ENCODE measurements at regions not wholly inside any gene's neighbourhood (a gene's known extent, or its start where the extent isn't known, plus 50 kb on each side); places are given as distances from the start of the nearest gene placed in this dataset.
"Not testable (repeated sequence)": the region's sequence is repeated elsewhere in the genome, so short reads cannot be mapped to it uniquely, and the experiment has no call there.

DNA sequence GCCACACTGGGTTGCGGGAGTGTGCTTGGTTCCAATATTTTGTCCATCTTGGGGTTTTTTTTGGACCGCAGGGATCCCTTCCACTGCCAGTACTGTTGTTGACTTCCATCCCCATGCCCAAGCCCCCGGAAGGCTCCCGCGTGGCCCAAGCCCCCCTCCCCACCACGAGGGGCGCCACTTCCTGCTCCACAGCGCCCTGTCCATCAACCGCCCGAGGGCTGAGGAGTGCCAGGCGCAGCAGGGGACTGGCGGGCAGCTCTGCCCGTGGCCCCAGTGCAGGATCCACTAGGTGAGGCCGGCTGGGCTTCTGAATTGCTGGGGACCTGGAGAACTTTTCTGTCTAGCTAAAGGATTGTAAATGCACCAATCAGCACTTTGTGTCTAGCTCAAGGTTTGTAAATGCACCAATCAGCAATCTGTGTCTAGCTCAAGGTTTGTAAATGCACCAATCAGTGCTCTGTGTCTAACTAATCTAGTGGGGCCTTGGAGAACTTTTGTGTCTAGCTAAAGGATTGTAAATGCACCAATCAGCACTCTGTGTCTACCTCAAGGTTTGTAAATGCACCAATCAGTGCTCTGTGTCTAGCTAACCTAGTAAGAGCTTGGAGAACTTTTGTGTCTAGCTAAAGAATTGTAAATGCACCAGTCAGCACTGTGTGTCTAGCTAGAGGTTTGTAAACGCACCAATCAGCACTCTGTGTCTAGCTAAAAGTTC lies 281.3 kb upstream of the CHAC2 start:
- DNase-seq = not testable (repeated sequence)

DNA sequence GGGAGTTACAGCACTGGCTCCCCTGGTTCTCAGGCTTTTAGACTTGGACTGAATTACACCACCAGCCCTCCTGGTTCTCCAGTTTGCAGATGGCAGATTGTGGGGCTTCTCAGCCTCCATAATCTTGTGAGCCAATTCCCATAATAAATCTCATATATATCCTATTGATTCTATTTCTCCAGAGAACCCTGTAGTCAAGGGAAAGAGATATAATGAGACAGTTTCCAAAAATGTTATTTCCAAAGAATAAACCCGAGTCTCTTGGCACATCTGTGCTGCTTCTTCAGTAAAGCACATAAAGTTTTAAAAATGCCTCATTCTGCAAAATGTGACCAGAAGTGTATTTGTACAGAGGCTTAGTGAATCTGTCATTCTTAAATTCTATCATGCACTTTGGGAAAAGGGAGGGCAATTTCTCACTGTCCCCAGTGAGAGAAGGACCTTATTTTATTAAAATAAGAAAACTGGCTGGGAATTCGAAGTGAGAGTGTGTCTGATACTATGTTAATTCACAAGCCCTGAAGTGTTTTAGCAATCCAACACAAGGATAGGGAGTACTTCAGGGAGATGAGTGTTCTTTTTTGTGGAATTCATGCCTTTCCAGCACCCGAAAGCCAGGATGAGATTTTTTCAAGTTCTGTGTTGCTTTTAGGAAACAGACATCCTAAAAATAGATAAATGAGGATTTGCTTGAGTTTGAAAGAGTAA lies 282.4 kb upstream of the CHAC2 start:
- no peak for DNase-seq

DNA sequence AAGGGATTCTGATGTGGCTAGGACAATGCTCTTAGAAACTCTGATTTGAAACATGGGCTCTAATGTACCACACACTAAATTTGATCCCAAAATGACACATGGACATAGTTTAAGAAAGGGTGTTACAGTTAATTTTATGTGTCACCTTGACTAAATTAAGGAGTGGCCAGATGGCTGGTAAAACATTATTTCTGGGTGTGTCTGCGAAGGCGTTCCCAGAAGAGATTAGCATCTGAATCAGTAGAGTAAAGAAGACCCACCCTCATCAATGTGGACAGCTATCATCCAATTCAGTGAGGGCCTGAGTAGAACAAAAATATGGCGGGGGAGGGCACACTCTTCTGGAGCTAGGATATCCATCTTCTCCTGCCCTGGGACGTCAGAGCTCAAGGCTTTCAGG lies 283.1 kb upstream of the CHAC2 start:
- no peak for DNase-seq

- DNase-seq = no peak
Measured at GRCh38 chr2:53477517-53477916, 290.1 kb upstream of the CHAC2 start.

DNA sequence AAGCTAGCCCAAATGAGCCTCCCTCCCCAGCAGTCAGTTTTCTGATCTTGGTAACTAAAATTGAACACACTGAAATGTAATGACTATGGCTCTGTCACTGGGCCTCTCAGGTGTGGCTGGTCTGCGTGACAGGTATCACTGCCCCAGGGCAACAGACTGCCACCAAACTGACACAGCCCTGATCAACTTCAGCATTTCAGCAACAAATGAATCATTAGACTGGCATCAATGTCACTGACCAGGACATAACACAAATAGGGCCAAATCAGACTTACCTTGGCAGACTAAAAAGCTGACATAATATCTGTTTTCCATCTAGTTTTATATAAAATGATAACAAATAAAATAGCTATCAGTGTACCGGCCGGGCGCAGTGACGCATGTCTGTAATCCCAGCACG lies 290.8 kb upstream of the CHAC2 start:
- DNase-seq = no peak

DNA sequence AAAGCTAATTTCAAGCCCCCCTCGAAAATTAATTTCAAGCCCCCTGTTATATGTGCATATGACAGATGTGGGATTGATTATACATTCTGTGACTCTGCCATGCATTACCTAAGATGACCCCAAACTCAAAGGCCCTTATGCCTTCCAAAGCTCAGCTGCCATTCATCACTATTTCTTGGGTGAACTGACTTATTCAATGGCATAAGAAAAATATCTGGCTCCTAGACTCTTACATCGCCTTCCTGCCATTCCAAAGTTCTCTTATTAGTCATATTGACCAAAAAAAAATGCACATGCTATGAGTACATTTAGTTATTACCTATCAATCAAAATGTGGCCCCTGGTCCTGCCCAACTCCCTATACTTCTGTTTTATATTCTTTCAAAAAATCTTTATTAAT lies 291.8 kb upstream of the CHAC2 start:
- DNase-seq = no peak

GRCh38 chr2:53475321-53475720 lies 292.3 kb upstream of the CHAC2 start:
- DNase-seq = no peak

DNA sequence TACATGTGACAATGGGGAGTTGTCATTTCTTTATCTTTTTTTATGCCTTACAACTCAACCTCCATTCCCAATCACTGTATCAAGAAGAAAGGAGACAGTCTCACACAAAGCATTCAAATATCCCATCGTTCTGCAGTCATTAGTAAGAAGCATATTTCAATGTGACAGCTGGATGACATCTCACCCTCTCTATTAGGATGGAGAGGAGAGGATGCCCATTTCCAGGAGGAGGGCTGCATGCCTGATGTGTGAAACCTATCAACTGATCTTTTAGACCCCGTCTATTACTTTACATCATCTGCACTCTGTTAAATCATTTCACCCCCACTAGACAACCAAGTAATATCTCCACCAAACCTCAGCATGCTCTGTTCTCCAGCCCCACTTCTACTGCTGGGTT lies 292.7 kb upstream of the CHAC2 start:
- DNase-seq = no peak

DNA sequence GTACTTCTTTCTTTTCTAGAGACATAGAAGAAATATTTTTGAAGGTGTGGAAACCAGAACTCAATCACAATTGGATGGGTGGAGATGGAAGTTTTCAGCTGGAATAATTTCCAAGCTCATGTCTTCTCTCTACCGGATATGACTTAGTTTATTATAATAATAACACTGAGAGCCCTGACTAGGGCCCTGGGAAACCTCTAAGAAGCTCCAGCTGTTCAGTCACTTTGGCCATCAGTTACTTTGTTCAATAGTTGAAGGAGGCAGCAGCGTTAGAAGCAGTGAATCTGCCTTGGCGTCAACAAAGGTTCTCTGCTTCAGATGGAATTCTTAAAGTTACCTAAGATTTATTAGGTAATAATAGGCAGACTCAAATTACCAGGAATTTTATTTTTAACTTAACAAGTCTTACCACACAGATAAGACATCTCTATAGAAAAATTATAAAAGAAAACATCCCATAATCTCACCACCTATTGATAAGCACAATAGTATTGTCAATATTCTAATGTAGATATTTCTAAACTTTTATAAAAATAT lies 293.8 kb upstream of the CHAC2 start:
- DNase-seq = no peak

- no peak for DNase-seq
Measured at GRCh38 chr2:53473236-53473635, 294.4 kb upstream of the CHAC2 start.

- DNase-seq = no peak
Measured at GRCh38 chr2:53467467-53468180, 300.0 kb upstream of the CHAC2 start.

DNA sequence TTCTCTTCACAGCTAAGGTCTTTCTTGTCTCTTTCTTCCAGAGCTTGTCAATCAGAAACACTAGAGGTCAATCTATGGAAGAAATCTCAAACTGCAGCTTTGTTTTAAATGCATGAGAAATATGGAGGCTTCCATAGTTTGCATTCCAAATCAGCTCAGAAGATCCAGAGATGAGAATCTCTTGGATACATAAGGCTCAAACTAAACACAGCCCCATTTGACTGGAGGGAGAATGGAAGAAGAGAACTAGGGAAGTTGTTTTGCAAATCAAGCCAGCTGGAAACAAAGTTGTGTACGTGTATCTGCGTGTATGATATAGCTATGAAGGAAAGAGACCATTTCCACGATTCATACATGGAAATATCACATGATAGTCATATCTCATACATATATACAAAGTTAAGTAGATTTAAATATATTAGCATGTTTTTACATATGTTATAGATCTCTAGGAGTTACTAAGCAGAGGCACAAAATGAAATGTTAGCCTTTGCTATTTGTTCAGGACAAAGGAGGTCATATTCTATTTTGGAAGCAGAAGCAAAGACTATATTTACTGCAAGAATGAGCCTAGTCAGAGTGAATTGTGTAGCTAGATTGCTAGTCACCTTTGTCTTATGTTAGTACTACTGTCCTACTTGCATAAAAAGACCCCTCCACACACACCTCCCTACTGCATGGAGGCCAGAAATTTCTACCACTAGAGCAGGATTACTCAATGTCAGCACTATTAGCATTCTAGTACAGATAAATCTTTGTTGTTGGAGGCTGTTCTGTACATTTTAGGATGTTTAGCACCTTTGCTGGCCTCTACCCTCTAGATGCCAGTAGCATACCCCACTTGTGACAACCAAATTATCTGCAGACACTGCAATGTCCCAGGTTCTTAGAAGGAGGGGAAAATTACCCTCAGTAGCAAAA lies 303.5 kb upstream of the CHAC2 start:
- DNase-seq = no peak

DNA sequence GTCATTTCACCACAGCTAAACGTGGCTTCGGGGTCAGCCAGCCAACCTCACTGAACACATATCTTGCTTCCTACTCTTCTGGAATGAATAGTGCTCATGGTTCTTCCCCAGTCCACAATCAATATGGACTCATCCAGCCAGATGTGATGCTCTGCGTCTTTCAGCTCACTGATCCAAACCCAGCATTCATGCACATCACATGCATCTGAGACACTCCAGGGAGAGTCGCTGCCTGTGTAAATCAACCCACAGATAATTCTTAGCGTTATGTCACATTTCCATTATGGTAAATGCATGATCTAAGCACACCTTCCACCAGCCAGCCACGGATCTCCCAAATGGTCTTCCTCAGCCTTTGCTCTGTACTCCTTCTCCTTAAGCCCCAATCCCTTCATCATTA lies 306.7 kb upstream of the CHAC2 start:
- no peak for DNase-seq

DNA sequence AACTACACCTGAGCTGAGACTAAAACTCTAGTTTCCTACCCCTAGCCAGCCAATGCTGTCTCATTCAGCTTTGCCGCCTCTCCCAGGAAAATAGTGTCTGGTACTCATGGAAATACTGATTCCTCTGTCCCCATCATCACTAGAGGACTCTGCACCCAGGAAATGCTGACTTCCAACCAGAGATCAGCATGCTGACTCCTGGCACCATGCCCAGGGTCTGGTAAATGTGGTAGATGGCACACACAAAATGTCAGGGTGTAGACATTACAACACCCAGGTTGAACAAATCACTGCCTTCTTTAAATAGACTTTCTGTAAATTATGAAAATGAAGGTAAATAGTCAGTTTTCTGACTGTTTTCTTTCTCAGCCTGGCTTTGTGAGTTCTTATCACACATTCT lies 307.3 kb upstream of the CHAC2 start:
- no peak for DNase-seq

DNA sequence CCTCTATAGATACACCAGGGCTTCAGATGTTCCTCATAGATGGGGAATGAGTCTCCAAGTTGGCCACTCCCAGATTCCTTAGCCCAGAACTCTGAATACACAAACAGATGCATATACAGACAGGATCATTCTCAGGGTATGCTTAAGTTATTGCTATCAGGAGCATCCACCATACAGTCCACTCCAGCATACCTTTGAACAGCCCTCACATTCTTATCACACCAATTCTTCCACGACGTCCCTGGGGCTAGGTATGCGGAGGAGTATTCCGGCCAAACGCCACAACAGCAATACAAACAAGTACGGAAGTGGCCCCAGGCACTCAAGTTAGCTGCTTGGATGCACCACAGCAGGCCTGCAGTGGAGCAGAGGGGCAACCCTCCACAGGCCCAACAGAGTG lies 312.5 kb upstream of the CHAC2 start:
- DNase-seq = no peak

- DNase-seq = no peak
Measured at GRCh38 chr2:53452957-53453748, 314.5 kb upstream of the CHAC2 start.

DNA sequence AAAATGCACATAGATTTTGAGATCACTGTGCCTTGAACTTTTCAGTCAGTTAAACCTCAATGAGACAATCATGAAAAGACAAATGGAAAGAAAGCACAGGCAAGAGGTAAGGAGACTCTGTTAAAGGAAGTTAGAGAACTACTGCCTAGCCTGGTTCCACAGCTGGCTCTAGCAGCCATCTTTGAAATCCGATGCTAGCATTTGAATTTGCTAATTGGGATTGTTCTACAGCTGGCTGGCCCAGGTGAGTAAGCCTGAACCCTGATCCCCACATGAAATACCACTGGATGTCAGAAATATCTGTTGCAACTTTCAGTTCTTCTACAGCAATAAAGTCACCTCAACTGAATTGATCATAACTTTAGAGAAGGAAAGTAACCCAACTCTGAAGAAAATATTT lies 315.2 kb upstream of the CHAC2 start:
- DNase-seq = no peak

DNA sequence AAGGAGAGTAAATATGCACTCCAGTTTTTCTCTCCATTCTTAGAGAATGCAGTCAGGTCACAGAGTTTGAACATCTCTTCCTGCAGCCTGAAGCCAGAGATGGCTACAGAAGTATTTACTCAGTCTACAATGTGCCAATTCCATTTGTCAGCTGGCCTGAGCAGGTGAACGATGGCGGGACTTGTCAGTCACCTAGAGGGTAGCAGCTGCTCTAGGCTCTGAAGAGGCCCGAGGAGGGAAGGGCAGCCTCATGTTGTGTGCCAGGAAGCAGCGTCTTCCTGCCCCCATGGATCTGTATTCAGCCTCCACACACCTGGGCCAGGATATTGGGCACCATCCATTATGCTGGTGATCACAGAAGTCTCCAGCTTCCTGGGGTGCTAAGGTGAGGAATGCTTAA lies 316.7 kb upstream of the CHAC2 start:
- no peak for DNase-seq

- DNase-seq = no peak
Measured at GRCh38 chr2:53448591-53448990, 319.0 kb upstream of the CHAC2 start.

- no peak for DNase-seq
Measured at GRCh38 chr2:53448086-53448485, 319.5 kb upstream of the CHAC2 start.

DNA sequence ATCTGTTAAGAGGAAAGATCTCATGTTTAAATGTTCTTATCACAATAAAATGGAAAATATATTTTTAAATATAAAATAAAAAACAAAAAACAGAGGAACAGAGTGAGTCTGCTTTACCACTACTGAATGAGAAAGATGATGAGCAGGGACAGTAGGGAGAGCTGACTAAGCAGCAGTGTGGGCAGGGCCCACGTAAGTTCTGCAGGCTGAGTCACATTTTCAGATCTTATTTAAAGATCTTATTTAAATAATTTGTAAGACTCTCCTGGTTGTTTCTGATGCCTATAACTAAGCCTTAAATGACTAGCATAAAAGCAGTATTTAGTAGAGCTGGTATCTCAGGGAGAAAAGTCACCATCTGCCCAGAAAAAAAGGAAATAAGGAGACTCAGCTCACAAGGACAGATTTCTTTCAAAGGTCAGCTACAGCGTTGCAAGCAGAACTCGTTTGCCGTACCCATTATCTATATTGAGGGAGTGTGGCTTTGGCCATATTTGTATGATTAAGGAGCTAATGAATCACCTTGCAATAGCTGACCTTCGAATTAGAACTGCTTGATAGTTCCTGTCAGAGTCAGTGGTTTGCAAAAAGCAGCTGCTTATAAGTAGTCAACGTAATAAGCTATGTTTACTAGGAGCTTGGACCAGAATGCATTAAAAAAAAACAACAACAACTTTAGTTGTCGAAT lies 322.1 kb upstream of the CHAC2 start:
- DNase-seq = peak; percentile 19
